T-helper 2 cell treated with Interferon-gamma antibody and Interleukin-4, amounts not matched to agents 100 ng/mL and 5 ng/mL, for 36 hours (primary cell): ENCODE measurements at regions not wholly inside any gene's neighbourhood (a gene's known extent, or its start where the extent isn't known, plus 50 kb on each side); places are given as distances from the start of the nearest gene placed in this dataset.

Experiments
- intact Hi-C: fragments of 100-400 bp; cut with micrococcal nuclease; formaldehyde crosslinking; loops from one replicate; pipeline ENCODE4 v1.15.1; 2023

DNA sequence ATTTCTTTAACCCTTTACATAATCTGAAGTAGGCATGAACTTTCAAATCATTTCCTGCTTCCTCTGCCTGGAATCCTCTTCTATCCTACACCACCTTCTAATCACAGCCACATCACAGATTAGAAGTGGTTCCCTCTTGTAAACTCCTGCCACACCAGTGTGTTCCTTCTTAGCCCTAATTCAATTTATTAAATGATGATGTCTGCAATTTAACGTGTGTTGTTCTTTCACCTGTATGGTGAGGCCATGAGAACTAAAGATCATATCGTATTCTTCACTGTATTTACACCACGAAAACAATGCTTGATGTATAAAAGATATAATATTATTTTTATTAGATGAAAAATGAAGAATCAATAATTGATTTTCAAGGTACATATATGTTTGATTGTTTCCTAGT lies 494.3 kb downstream of the EPHA4 start:
- intact Hi-C loops, result no loop called here

DNA sequence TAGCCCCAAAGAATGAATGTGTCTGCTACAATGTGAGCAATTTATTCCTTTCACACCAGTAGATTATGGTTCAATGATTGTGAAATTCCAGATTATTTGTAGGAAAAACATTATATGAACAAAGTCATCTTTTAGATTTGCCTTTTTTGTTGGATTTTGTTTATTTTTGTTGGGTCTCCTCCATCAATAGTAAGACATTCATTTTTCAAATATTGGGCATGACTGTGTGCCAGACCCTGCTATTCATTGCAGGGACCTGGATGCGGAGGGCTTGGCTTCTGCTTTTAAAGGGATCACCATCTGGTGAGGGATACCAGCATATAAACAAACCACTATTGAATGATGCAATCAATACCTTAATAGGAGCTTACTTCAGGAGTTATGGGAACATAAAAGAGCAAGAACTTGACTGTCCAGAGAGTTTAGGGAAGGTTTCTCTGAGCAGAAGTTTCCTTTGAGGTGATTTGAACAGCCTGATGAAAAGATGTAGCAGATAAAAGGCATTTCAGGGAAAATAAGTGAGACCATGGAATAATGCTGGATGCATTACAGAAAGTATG lies 486.7 kb downstream of the EPHA4 start:
- intact Hi-C loops, result no loop called here

DNA sequence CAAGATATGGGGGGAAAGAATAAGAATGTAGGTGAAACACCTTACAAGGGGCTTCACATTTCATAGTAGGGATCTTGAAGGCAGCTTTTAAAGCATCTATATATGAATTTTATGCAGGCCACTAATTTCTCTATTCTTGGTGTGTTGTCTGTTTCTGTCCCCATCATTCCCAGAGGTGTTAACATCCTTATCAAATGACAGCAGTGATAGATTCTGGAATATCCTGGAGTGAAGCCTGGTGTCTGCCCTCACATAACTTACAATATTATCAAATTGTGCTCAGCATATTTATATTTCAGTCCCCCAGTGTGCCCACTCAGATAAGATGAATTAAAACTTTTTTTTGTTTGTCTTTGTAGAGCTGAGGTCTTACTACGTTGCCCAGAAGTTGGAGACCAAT lies 486.2 kb downstream of the EPHA4 start:
- intact Hi-C loops, result no loop called here

DNA sequence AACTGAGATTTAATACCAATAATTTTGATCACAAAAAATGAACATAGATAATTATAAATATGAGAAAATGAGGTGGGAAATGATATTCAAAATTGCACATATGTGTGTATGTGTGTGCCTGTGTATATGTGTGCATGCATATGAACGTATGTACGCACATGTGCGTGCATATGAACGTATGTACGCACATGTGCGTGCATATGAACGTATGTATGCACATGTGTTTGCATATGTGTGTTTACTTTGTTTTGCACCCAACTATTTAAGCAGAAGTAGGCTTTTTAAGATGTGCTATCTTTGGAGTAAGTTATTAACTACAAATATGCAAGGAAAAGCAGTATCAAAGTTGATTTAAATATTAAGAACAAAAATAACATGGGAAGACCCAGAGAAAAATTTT lies 484.3 kb downstream of the EPHA4 start:
- intact Hi-C loops, result no loop called here

DNA sequence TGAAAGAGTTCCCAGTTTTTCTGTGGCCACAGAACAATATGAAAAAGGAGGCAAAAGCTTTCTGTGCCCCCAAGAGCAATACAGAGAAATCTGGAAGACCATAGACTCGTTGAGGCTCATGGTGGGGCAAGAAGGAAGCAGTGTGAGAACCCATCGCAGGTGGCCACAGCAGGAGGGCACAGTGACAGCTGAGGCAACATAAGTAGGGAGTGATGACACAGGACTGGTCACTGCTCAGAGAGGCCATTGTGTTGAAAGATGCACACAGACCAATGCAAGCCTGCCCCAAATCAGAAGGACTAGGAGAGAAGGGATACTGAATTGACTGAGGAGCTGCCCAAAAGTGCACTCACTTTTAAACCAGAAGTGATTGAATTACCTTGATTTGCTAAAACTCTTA lies 483.6 kb downstream of the EPHA4 start:
- intact Hi-C loops, result no loop called here

DNA sequence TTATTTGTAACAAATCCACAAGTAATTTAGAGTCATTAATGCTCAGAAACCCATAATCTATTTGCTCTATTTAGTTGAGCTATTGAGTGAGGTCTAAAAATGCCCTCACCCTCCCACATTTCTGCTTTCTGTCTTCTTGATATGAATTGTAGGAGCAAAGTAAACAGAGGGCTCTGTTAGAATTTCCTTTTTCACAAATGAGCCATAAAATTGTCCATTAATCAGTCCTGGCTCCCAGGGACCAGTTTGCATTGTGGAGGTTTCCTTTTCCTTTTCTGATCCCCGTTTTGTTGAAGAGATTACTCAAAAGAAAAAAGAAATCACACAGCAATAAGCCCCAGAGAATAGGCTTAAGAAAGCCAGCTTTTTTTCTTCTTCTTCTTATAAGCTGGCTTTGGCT lies 476.7 kb downstream of the EPHA4 start:
- intact Hi-C loops, result no loop called here

DNA sequence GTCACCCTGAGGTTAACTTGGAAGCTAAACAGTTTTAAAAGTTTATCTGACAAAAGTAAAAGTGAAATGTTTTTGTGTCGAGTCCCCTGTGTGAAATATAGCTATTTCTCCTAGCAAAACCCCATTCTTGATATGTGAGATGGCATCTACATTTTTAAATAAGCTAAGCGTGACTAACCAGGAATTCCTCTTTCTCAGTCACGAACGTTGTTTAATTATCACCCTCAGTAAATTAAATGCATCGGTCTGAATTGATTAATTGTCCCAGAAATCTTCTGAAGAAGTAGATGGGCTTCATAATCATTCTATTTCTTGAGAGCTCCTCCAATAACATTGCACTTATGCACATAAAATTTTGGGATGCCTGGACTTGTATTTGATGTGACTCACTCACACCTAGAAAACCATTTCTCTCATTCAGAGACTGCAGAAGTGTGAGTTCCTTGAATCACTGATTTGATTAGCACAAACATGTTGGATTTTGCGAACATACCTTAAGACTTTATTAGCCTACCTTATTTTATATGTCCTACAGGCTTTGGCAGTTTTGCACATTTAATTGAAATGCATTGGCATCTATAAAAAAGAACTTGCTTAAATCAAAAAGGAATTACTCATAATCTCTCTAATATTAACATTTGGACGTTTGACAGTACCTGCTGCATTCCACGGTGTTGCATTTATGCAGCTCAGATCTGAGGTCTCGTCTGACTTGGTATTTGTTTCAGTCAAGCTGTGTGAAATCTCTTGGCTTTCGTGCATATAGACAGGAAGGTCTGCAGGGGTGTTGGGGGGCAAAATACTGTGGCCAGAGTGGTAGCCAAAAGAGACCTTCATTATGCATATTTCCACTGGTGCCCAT lies 475.2 kb downstream of the EPHA4 start:
- intact Hi-C loops, result no loop called here

DNA sequence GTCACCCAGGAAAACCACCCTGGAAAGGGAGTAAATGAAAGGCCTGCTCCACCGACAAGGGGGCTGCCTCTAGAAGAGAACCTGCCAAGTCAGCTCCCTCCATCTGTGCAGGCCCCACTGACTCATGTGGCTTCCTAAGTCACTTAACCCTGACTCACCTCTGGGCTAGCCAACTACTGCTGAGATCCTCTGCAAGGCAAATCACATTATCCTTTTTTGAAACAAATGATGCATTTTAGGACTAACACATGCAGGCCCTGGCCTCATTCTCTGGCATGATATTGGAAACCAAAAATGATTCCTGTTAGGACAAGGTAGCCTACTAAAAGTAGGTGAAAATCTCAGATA lies 474.6 kb downstream of the EPHA4 start:
- intact Hi-C loops, result no loop called here

DNA sequence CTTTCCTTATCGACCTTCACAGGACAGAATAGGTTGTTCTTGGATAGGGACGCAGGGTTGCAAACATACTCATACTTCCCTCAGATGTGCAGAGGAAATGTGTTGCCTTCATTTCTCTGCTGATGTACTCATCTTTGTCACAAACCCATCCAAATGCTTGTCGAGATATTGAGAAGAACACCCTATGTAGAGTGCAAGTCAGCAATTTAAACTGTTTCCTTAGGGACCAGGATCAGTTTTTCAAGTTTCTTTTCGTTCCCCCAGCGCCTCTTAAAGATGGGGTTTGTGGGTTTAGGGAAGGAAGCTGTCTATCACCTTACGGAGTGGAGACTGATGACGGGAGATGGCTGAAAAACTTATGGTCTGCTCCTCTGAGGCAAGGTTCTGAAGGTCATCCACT lies 474.2 kb downstream of the EPHA4 start:
- intact Hi-C loops, result no loop called here

DNA sequence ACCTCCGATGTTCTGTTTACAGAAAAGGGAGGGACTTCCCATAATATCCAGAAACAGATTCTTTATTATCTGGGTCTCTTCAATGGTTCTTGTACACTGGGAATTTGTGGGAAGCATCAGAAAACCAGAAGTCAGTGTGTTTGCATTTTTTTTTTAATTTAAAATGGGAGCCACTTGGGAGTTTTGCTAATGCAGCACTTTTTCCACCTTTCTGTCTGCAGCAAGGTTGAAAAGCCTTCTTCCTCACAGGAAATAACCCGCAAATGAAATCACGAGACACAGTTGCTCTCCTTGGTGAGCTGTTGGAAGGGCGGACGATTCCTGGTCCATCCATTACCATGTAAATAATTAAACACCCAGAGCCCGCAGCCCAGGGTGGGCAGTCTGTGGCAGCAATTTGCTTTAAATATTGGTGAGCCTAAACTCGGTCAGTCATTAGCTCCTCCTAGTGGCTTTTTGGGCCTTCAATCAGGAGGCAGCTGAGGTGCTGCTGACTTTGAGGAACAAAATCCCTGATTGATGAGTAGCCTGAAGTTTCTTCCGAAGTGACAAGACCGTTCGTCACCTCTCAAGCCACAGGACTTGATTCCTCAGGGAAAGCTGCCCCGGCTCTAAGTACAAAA lies 471.5 kb downstream of the EPHA4 start:
- intact Hi-C loops, result loop anchor here (5.0 kb wide), 1 partner anchor 472 kb away; the partner anchor contains the start of gene EPHA4

DNA sequence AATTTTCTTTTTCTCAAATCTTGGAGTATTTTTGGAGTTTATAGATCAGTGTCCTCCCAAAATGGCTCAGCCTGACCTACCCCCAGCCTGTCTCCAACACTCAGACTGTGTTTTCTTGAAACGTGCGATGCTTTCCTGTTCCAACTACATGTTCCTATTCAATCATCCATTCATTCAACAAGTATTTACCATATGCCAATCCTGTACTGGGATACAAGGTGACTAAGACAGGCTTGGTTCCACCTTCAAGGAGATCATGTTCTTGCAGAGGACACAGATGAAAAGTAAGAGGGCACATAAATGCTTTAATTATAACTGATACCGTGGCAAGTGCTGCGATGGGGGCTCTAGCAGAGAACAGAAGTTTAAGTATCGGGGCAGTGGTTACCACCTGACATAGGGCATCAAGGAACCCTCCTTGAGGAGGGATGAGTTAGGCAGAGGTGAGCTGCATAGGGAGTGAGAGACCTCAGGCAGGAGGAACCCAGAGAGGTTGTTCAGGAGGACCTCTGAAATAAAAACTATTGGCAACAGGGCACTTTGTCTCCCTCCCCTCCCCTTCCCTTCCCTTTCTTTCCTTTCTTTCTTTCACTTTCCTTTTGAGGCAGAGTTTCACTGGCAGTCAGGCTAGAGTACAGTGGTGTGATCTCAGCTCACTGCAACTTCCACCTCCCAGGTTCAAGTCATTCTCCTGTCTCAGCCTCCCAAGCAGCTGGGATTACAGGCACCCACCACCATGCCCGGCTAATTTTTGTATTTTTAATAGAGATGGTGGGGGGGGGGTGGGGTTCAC lies 469.0 kb downstream of the EPHA4 start:
- intact Hi-C loops, result loop anchor here (5.0 kb wide), 1 partner anchor 469 kb away; the partner anchor contains the start of gene EPHA4

DNA sequence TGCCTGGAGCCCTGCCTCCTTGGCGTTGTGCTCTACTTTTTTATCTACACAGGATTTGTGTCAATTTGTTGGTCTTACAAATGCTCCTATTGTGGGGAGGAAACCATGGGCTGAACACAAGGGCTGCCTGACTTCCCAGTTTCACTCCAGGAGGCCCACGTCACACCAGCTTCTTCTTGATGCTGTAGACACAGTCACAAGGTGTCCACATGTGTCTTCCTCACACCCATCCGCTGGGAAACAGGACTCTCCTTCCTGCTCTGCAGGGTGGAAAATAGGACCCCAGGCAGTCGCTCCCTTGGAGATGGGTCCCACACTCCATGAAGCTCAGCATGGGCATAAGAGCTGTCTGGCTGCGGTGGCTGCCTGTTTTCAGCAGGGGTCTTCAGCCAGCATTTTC lies 468.2 kb downstream of the EPHA4 start:
- intact Hi-C loops, result loop anchor here (5.0 kb wide), 1 partner anchor 468 kb away; the partner anchor contains the start of gene EPHA4

DNA sequence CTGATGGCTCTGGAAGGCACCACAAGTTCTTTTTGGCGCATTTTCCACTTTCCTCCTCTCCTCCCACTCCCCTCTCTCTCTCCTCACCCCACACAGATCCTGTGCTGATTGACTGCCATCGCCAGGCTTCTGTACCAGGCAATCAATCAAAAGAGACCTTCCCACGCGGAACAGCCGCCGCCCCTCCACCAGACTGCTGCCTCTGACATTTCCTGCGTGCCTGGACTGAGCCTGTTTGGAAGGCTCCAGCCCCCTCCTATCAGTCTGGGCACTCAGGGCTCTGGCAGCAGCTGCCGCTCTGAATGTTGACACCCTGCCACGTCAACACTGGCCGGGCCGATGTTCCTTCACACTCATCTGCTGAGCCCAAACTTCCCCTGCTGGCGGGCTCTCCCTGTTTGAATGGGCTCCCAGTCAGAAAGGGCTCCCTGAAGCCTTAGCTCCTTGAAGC lies 467.7 kb downstream of the EPHA4 start:
- intact Hi-C loops, result loop anchor here (5.0 kb wide), 1 partner anchor 468 kb away; the partner anchor contains the start of gene EPHA4

DNA sequence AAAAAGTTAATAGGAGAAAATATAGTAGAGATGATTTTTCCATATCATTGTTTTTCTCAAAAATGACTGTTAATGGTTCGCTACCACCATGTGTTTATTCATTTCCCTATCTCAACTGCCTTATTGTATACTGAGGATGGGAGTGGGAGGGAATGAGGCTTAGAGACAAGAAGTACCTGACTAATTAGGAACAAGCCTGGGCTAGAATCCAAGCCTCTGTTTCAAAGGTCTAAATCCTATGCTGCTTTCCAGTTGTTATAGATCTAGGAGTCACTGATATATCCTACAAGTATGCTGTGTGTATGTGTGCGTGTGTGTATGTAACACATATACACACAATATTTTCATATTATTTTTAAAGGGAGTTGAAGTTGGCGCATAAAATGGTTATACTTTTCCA lies 465.9 kb downstream of the EPHA4 start:
- intact Hi-C loops, result no loop called here

DNA sequence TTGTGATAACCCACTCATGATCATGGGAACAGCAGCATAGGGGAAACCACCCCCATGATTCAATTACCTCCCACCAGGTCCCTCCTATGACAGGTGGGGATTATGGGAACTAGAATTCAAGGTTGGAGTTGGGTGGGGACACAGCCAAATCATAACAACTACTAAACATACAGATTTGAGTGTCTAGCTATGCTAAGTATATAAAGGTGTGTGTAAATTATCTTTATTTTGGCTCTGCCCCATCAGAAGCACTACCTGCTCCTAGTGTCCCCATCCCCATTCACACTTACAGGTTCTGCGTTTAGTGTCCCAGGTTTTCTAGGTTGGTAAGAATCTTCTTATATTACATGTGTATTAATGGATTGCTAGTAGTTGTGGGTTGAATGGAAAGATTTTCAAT lies 464.7 kb downstream of the EPHA4 start:
- intact Hi-C loops, result no loop called here

DNA sequence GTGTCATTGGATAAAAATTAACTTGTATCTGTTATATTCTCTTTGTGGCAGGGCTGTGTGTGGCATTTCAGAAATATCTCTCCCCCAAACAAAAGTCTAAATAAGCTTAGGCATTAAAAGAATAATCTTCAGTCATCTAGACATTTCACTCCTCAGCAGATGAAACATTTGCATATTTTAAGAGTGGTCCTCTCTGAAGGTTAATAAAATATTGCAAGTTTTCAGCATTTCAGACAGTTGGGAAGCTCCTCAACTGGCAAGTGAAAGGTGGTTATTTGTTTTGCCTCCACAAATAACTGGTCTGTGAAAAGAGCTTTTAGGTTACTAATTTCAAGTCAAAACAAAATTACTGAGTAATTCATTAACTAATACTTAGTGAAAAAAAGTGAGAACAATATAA lies 462.6 kb downstream of the EPHA4 start:
- intact Hi-C loops, result no loop called here

DNA sequence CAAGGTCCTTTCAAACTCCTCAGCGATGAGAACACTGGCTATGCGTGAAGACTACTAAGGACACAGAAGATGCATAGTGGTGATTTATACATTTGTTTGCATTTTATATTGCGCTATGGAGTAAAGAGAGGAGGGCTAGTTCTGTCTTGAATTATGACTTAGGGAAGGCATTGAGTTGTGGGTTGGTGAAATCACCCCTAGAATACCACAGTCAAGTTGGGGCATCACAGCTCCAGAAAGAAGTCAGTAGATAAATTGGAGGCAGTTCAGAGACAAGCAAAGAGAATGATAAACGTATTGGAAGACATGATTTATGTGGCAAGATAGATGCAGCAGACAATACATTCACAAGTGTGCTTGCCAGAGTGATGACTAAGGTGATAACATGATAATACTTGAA lies 460.4 kb downstream of the EPHA4 start:
- intact Hi-C loops, result no loop called here

DNA sequence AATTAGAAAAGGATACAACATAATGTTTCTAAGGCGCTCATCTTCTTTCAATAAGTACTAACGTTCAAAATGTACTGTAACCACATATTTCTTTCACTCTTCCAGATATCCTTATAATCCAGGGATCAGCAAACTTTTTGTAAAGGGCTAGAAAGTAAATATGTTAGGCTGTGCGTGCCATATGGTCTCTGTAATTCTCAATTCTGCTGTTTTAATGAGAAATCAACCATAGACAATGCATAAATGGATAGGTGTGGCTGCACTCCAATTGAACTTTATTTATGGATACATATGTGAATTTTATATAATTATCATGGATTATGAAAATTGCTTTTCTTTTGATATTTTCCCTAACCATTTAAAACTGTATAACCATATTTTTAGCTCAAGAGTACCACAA lies 459.4 kb downstream of the EPHA4 start:
- intact Hi-C loops, result no loop called here

DNA sequence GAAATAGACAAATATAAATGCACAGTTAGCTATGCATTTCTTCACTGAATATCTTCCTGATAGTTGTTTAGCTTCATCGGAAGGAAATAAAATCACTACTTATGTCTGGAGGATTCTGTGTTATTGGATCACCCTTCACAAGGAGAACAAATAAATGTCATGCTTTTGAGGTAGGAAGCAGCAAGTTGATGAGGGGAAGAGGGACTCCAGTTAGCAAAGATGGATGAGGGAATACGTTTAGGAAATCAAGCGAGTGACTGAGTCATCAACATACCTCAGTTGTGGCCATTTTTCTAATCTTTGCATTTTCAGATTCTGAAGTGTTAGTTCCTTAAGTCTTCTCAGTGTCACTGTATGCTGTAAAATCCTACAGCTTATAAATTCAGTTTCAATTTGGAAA lies 456.2 kb downstream of the EPHA4 start:
- intact Hi-C loops, result no loop called here

DNA sequence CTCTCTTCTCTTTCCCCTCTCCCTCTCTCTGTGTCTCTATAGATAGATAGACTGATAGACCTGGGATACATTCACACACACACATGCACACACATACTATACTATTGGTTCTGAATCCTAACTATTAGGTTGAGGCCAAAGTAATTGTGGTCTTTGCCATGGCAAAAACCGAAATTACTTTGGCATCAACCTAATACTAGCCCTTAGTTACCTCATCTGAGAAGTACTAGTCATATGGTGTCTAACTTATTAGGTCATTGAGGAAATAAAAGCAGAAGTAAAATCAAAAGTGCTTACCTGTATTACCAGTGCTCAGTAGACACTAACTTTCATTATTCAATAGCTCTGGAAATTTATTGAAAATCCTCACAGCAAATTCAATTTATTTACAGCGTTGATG lies 451.5 kb downstream of the EPHA4 start:
- intact Hi-C loops, result no loop called here

DNA sequence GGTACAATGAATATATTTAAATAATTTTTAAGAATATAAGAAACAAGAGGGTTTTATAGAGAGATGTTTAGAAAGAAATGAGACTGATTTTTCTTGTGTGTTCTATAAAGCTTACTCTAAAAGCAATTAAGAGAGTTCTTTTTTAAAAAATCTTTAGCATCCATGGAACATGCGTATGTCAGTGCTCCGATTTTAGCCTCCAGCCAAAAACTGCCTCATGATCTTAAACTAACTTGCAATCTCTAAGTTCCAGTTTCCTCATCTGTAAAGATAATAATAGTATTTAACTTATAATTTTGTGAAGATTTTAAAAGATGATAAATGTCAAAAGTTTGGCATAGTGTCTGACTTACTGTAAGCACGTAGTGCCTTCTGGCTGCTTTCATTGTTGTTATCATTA lies 448.7 kb downstream of the EPHA4 start:
- intact Hi-C loops, result no loop called here
